ENCODE measurements at regions not wholly inside any gene's neighbourhood (a gene's known extent, or its start where the extent isn't known, plus 50 kb on each side); places are given as distances from the start of the nearest gene placed in this dataset.

DNA sequence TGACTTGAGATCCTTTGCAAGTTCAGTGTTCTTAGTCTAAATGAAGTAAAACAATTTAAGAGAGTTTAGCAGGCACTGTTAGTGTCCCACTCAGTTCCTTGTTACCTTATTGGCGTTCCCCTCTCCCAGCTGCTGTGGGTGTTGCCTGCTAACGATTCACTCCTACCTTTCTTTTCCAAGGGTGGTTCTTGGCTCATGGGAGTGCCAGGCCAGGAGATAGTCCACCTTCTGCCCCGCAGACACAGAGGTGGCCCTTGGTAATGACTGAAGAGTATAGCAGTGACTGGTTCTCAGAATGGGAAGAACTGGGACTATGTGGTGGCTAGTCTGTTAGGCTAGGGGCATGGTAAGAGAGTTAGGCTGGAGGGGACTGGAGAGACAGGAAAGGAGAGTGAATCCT lies 240.4 kb downstream of the EDEM1 start:
- no peak overlapping the region for H3K9ac ChIP-seq (ENCODE audit: low read depth, low read length)

DNA sequence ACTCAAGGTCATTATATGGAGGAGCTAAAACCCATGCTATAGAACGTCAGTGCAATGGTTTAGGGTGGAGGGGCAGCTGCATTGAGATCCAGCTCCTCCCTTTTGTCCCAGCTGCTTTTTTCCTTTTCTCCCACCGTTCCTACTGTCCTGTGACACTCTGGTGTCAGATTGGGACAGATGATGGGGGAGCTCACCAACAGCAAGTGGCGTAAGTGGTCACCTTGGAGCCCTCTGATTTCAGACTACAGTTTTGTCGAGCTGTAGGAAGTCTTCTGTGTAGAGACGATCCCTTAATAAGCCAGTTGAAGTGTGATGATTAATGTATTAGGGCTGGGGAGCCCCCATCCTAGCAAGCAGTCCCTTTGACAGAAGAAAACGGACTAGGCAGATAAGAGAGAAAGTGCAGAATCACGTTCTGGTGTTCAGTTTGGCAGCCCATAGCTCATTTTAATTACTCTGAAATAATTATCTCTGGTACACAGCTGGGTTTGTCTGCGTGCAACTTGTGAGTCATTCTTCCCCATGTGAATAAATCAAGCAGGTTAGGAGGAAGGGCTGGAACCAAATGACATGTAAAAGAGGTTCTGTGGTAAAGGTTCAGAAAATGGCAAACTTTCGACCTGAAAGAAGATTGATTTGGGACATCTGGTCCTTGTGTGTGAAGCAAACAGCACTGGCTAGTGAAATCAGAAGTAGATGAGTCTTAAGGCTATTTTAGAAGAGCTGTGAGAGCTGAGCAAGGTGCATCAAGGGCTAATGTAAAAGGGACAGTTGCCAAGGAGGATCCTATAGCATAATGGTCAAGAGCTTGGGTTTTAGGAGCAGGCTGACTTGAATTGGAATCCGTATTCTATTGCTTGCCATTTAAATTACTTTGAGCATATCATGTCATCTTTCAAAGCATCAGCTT lies 241.4 kb downstream of the EDEM1 start:
- Histone ChIP-seq H3K9ac (ENCODE audit: low read depth, low read length) (no peak overlapping the region), H3K36me3 (ENCODE audit: control insufficient read depth, insufficient read depth, low read length) (no peaks in the 10 kb centered on the region), H3K4me1 (ENCODE audit: control insufficient read depth, insufficient read depth, low read length) (no peaks in the 10 kb centered on the region), H3K9me3 (ENCODE audit: control insufficient read depth, insufficient read depth, low read length) (no peaks in the 10 kb centered on the region), H3K27ac (ENCODE audit: low read depth, low read length) (no peak overlapping the region), H3K27me3 (ENCODE audit: control insufficient read depth, insufficient read depth, low read length) (no peaks in the 10 kb centered on the region), H3K4me3 (ENCODE audit: low read depth, low read length) (no peak overlapping the region)

More for the DNA sequence above, 240.4 kb downstream of the EDEM1 start:
- no peaks in the 10 kb centered on the region for H3K9me3 ChIP-seq (ENCODE audit: control insufficient read depth, insufficient read depth, low read length)
- H3K4me3 ChIP-seq (ENCODE audit: low read depth, low read length), result no peak overlapping the region
- no peak overlapping the region for H3K27ac ChIP-seq (ENCODE audit: low read depth, low read length)
- no peaks in the 10 kb centered on the region for H3K4me1 ChIP-seq (ENCODE audit: control insufficient read depth, insufficient read depth, low read length)
- no peaks in the 10 kb centered on the region for H3K27me3 ChIP-seq (ENCODE audit: control insufficient read depth, insufficient read depth, low read length)
- H3K36me3 ChIP-seq (ENCODE audit: control insufficient read depth, insufficient read depth, low read length), result no peaks in the 10 kb centered on the region

DNA sequence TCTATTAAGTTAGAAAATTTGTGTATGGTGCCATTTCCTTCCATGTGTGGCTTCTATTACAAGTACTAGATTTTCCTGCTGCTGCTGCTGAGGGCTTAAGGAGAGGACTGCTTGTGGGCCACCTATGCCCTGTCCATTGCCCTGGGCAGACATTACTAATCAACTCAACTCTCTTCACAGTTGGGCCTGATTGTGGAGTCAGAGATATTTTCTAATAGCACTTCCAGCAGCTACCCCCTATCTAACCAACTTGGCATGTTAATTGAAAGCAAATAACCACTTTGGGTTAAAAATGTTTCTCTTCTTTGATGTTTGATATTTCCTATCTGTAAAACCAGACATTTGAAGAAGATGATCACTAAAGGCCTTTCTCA lies 242.0 kb downstream of the EDEM1 start:
- H3K9me3 ChIP-seq (ENCODE audit: control insufficient read depth, insufficient read depth, low read length), result no peaks in the 10 kb centered on the region
- no peak overlapping the region for H3K27ac ChIP-seq (ENCODE audit: low read depth, low read length)
- H3K27me3 ChIP-seq (ENCODE audit: control insufficient read depth, insufficient read depth, low read length), result no peaks in the 10 kb centered on the region
- no peaks in the 10 kb centered on the region for H3K36me3 ChIP-seq (ENCODE audit: control insufficient read depth, insufficient read depth, low read length)
- H3K9ac ChIP-seq (ENCODE audit: low read depth, low read length), result no peak overlapping the region
- no peaks in the 10 kb centered on the region for H3K4me1 ChIP-seq (ENCODE audit: control insufficient read depth, insufficient read depth, low read length)
- H3K4me3 ChIP-seq (ENCODE audit: low read depth, low read length), result no peak overlapping the region

DNA sequence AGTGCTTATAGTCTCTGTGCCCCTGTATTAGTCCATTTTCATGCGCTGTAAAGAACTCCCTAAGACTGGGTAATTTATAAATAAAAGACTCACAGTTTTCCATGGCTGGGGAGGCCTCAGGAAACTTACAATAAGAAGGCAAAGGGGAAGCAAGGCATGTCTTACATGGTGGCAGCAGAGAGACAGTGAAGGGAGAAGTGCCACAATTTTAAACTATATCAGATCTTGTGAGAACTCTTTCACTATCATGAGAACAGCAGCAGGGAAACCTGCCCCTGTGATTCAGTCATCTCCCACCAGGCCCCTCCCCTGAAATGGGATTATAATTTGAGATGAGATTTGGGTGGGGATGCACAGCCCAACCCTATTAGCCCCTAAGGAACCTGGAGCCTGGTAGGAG lies 243.2 kb downstream of the EDEM1 start:
- no peaks in the 10 kb centered on the region for H3K4me1 ChIP-seq (ENCODE audit: control insufficient read depth, insufficient read depth, low read length)
- H3K9ac ChIP-seq (ENCODE audit: low read depth, low read length), result no peak overlapping the region
- H3K9me3 ChIP-seq (ENCODE audit: control insufficient read depth, insufficient read depth, low read length), result no peaks in the 10 kb centered on the region
- no peaks in the 10 kb centered on the region for H3K27me3 ChIP-seq (ENCODE audit: control insufficient read depth, insufficient read depth, low read length)
- no peaks in the 10 kb centered on the region for H3K36me3 ChIP-seq (ENCODE audit: control insufficient read depth, insufficient read depth, low read length)
- no peak overlapping the region for H3K27ac ChIP-seq (ENCODE audit: low read depth, low read length)
- no peak overlapping the region for H3K4me3 ChIP-seq (ENCODE audit: low read depth, low read length)

DNA sequence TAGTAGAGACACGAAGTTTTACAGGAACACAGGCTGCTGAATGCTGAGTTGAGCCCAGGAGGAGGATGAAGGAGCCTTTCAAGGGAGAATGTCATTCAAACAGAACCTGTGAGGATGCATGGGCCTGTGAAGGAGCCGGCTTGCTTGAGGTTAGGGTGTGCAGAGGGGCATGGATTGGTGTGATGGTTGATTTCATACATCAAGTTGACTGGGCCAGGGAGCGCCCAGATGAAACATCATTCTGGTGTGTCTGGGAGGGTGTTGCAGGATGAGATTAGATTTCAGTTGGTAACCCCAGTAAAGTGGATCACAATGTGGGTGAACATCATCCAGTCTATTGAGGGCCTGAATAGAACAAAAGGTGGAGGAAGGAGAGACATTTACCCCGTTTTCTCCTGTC lies 243.6 kb downstream of the EDEM1 start:
- Histone ChIP-seq H3K4me3 (ENCODE audit: low read depth, low read length) (no peak overlapping the region), H3K9me3 (ENCODE audit: control insufficient read depth, insufficient read depth, low read length) (no peaks in the 10 kb centered on the region), H3K36me3 (ENCODE audit: control insufficient read depth, insufficient read depth, low read length) (no peaks in the 10 kb centered on the region), H3K27ac (ENCODE audit: low read depth, low read length) (no peak overlapping the region), H3K4me1 (ENCODE audit: control insufficient read depth, insufficient read depth, low read length) (no peaks in the 10 kb centered on the region), H3K9ac (ENCODE audit: low read depth, low read length) (no peak overlapping the region), H3K27me3 (ENCODE audit: control insufficient read depth, insufficient read depth, low read length) (no peaks in the 10 kb centered on the region)

DNA sequence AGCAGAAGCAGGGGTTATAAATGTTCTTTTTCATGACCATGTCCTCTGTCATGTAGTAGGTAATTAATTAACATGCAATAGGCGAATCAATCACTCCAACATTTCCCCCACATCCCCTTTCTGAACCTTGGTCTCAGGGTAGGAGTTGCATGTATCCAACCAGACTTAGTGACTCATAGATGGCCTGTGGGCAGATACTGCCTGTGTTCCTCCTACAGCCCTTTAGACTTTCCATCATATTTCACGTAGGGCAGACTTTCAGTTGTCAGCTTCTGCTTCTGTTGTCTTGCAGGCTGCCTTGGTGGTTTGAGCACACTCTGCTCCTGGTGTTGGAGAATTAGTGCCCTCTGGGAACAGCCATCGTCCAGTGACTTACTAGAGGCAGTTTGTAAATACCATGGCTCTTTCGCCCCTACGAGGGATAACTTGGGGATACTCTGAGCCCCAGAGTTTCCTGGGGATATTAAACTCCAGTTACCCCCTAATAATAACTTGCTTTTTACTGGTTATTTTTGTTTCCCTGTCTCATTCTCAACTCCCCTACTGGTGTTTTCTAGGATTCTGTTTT lies 244.4 kb downstream of the EDEM1 start:
- H3K9ac ChIP-seq (ENCODE audit: low read depth, low read length), result no peak overlapping the region
- no peaks in the 10 kb centered on the region for H3K4me1 ChIP-seq (ENCODE audit: control insufficient read depth, insufficient read depth, low read length)
- H3K36me3 ChIP-seq (ENCODE audit: control insufficient read depth, insufficient read depth, low read length), result no peaks in the 10 kb centered on the region
- H3K9me3 ChIP-seq (ENCODE audit: control insufficient read depth, insufficient read depth, low read length), result no peaks in the 10 kb centered on the region
- H3K27ac ChIP-seq (ENCODE audit: low read depth, low read length), result no peak overlapping the region
- H3K4me3 ChIP-seq (ENCODE audit: low read depth, low read length), result no peak overlapping the region
- no peaks in the 10 kb centered on the region for H3K27me3 ChIP-seq (ENCODE audit: control insufficient read depth, insufficient read depth, low read length)

DNA sequence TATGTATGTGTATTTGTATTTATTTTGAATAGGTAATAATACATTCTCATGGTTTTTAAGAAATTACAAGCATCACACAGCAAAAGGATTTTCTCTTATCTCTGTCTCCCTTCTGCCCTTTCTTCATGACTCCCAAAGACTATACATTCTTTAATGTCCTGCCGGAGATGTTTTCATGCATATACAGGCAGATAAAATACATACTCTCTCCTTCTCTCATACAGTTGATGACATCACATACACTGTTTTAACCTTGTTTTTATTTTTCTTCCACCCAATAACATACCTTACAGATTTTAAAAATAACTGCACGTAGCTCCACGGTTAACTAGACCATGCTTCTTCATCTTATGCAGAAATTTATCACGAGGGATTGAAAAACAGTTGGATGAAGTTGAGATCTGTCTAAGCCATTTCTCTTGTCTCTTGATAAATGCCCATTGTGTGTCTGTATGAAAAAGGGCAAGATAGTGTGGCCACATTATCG lies 249.8 kb downstream of the EDEM1 start:
- Histone ChIP-seq H3K9ac (ENCODE audit: low read depth, low read length) (no peak overlapping the region), H3K4me3 (ENCODE audit: low read depth, low read length) (no peak overlapping the region), H3K9me3 (ENCODE audit: control insufficient read depth, insufficient read depth, low read length) (no peaks in the 10 kb centered on the region), H3K4me1 (ENCODE audit: control insufficient read depth, insufficient read depth, low read length) (no peaks in the 10 kb centered on the region), H3K27me3 (ENCODE audit: control insufficient read depth, insufficient read depth, low read length) (no peaks in the 10 kb centered on the region), H3K27ac (ENCODE audit: low read depth, low read length) (no peak overlapping the region), H3K36me3 (ENCODE audit: control insufficient read depth, insufficient read depth, low read length) (no peaks in the 10 kb centered on the region)

DNA sequence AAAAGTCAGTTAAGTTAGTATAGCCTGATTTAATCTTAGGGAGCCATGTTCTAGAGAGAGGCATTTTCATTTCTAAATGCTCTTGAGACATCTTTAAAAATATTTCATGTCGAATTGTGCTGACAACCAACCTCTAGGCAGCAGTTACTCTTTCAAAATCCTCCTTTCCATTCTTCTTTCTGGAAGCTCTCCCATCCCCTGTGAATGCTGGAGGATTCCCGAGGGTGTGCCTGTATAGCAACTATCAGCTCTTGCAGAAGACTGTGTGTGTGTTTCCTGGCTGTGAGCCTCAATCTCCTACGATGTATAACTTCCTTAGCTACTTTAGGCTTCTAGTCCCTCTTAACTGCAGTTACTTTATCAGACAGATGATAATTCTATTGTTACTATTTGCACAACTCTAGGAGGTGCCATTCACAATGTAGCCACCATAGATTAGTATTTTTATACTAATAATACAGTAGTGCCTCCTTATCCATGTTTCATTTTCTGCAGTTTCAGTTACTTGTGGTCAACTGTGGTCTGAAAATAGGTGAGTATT lies 250.3 kb downstream of the EDEM1 start:
- Histone ChIP-seq H3K9ac (ENCODE audit: low read depth, low read length) (no peak overlapping the region), H3K36me3 (ENCODE audit: control insufficient read depth, insufficient read depth, low read length) (no peaks in the 10 kb centered on the region), H3K4me1 (ENCODE audit: control insufficient read depth, insufficient read depth, low read length) (no peaks in the 10 kb centered on the region), H3K27ac (ENCODE audit: low read depth, low read length) (no peak overlapping the region), H3K9me3 (ENCODE audit: control insufficient read depth, insufficient read depth, low read length) (no peaks in the 10 kb centered on the region), H3K27me3 (ENCODE audit: control insufficient read depth, insufficient read depth, low read length) (no peaks in the 10 kb centered on the region), H3K4me3 (ENCODE audit: low read depth, low read length) (no peak overlapping the region)

DNA sequence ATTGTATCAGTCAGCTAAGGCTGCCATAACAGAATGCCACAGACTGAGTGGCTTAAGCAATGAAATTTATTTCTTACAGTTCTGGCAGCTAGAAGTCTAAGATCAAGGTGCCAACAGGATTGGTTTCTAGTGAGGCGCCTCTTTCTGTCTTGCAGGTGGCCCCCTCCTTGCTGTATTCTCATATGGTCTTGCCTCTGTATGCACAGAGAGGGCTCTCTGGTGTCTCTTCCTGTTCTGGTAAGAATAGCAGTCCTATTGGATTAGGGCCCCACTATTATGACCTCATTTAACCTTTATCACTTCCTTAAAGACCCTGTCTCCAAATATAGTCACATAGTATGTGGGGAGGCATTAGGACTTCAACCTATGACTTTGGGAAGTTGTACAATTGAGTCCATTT lies 253.9 kb downstream of the EDEM1 start:
- Histone ChIP-seq H3K27ac (ENCODE audit: low read depth, low read length) (no peak overlapping the region), H3K9ac (ENCODE audit: low read depth, low read length) (no peak overlapping the region), H3K27me3 (ENCODE audit: control insufficient read depth, insufficient read depth, low read length) (no peaks in the 10 kb centered on the region), H3K4me3 (ENCODE audit: low read depth, low read length) (no peak overlapping the region), H3K36me3 (ENCODE audit: control insufficient read depth, insufficient read depth, low read length) (no peaks in the 10 kb centered on the region), H3K9me3 (ENCODE audit: control insufficient read depth, insufficient read depth, low read length) (no peaks in the 10 kb centered on the region), H3K4me1 (ENCODE audit: control insufficient read depth, insufficient read depth, low read length) (no peaks in the 10 kb centered on the region)

DNA sequence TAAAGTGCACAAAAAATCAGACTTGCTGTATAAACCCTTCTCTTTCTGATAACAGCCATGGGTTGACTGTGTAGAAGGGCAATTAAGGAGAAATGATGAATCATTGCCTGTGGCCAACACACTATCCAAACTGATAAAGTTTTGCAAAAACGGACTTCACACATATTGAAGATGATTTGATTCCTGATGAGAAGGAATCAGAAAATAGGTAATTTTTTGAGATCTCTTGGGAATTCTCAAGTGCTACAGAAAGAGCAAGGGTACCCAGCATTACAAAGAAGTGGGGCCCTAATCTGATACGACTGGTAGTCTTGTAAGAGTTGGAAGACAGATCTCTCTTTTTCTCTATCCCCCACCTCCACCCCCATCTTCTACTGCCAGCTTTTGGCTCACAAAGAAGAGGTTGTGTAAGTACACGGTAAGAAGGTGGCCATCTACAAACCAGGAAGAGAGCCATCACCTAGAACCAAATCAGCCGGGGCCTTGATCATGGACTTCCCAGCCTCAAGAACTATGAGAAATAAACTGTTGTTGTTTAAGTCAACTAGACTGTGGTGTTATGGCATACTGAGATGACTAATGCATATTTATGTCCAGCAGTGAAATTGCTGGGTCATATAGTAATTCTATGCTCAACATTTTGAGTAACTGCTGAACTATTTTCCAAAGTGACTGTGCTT lies 254.7 kb downstream of the EDEM1 start:
- no peaks in the 10 kb centered on the region for H3K9me3 ChIP-seq (ENCODE audit: control insufficient read depth, insufficient read depth, low read length)
- no peak overlapping the region for H3K4me3 ChIP-seq (ENCODE audit: low read depth, low read length)
- H3K4me1 ChIP-seq (ENCODE audit: control insufficient read depth, insufficient read depth, low read length), result no peaks in the 10 kb centered on the region
- no peak overlapping the region for H3K27ac ChIP-seq (ENCODE audit: low read depth, low read length)
- no peaks in the 10 kb centered on the region for H3K36me3 ChIP-seq (ENCODE audit: control insufficient read depth, insufficient read depth, low read length)
- H3K27me3 ChIP-seq (ENCODE audit: control insufficient read depth, insufficient read depth, low read length), result no peaks in the 10 kb centered on the region
- no peak overlapping the region for H3K9ac ChIP-seq (ENCODE audit: low read depth, low read length)

DNA sequence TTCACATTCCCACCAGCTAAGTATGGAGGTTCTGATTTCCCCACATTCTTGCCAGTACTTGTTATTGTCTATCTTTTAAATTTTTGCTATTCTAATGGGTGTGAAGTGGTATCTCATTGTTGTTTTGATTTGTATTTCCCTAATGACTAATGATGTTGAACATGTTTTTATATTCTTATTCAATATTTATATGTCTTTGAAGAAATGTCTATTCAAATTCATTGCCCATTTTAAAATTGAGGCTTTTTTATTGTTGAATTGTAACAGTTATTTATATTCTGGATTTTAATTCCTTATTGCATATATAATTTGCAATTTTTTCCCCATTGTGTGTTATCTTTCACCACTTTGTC lies 255.3 kb downstream of the EDEM1 start:
- H3K27ac ChIP-seq (ENCODE audit: low read depth, low read length), result no peak overlapping the region
- no peak overlapping the region for H3K4me3 ChIP-seq (ENCODE audit: low read depth, low read length)
- no peaks in the 10 kb centered on the region for H3K27me3 ChIP-seq (ENCODE audit: control insufficient read depth, insufficient read depth, low read length)
- no peaks in the 10 kb centered on the region for H3K9me3 ChIP-seq (ENCODE audit: control insufficient read depth, insufficient read depth, low read length)
- no peak overlapping the region for H3K9ac ChIP-seq (ENCODE audit: low read depth, low read length)
- H3K4me1 ChIP-seq (ENCODE audit: control insufficient read depth, insufficient read depth, low read length), result no peaks in the 10 kb centered on the region
- H3K36me3 ChIP-seq (ENCODE audit: control insufficient read depth, insufficient read depth, low read length), result no peaks in the 10 kb centered on the region

Data from HUES48 (cell line).